Thyroid gland (tissue), 4 donors: ENCODE measurements at regions not wholly inside any gene's neighbourhood (a gene's known extent, or its start where the extent isn't known, plus 50 kb on each side); places are given as distances from the start of the nearest gene placed in this dataset.

Experiments used
- DNase-seq, 2 donors: peaks; one replicate each; pipeline ENCODE4 v3.0.0-alpha.2; 2019
- H3K27ac ChIP-seq, 3 donors: fragments of 200-600 bp; sonication (generic); 1 replicate in 2 of 3; 2 replicates in 1 of 3; pipeline ENCODE4 v1.5.1; 2016 to 2019; ENCODE audit warnings: mild to moderate bottlenecking in 1 of 3, moderate library complexity in 1 of 3
- H3K27me3 ChIP-seq: fragments of 200-600 bp; sonication (generic); one replicate; pipeline ENCODE4 v1.5.1; 2019
- H3K36me3 ChIP-seq, 2 donors: fragments of 200-600 bp; sonication (generic); one replicate each; pipeline ENCODE4 v1.5.1; 2016 to 2019
- H3K4me1 ChIP-seq, 2 donors: fragments of 200-600 bp; sonication (generic); one replicate each; pipeline ENCODE4 v1.5.1; 2017 to 2019
- H3K4me3 ChIP-seq, 3 donors: fragments of 200-600 bp; sonication (generic); replicated peaks in 1 of 3; 1 replicate in 2 of 3; 2 replicates in 1 of 3; pipeline ENCODE4 v1.5.1; 2016; ENCODE audit warnings: mild to moderate bottlenecking in 1 of 3
- H3K9me3 ChIP-seq: fragments of 200-600 bp; sonication (generic); one replicate; pipeline ENCODE4 v1.5.1; 2017
- POLR2A ChIP-seq, 2 donors: fragments of 450-650 bp; IDR thresholded peaks; one replicate each; pipeline ENCODE4 v1.6.1; 2017; ENCODE audit warnings: antibody characterized with exemption in 2 of 2, mild to moderate bottlenecking in 2 of 2, moderate library complexity in 1 of 2
- WGBS, 2 donors: methylation state at CpG; one replicate each; pipeline ENCODE4 v1.1.5; 2017; 5-methylcytosine and 5-hydroxymethylcytosine counted together
- intact Hi-C: fragments of 100-400 bp; cut with DNase I; formaldehyde crosslinking; loops from one replicate; pipeline ENCODE4 v1.15.1; 2023
- TF ChIP-seq, protein P1 (sequence below), 6 experiments: fragments of 200-600 bp in 3 of 6; fragments of 450-650 bp in 3 of 6; sonication (generic) in 3 of 6; IDR thresholded peaks; one replicate each; pipeline ENCODE4 v1.5.1; 2016 to 2019; ENCODE audit warnings: antibody characterized with exemption in 6 of 6, mild to moderate bottlenecking in 2 of 6, inconsistent platforms in 1 of 6, moderate library complexity in 1 of 6

DNA sequence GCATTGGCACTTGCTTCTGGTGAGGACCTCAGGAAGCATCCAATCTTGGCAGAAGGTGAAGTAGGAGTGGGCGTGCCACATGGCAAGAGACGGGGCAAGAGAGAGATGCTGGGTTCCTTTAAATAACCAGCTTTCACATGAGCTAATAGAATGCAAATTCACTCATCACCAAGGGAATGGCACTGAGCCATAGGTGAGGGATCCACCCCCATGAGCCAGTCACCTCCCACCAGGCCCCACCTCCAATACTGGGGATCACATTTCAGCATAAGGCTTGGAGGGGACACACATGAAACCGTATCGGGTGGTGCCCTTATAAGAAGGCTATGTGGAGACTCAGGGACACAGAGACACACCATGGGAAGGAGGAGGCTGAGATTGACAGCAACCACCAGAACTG is 140.0 kb upstream of the MSX1 start:
- no peaks in the 10 kb centered on the region for H3K36me3 ChIP-seq
- H3K4me1 ChIP-seq = no peaks in the 10 kb centered on the region
- no peaks in the 10 kb centered on the region for H3K27me3 ChIP-seq
- no peaks in the 10 kb centered on the region for H3K9me3 ChIP-seq
- TF ChIP-seq, protein P1, sequence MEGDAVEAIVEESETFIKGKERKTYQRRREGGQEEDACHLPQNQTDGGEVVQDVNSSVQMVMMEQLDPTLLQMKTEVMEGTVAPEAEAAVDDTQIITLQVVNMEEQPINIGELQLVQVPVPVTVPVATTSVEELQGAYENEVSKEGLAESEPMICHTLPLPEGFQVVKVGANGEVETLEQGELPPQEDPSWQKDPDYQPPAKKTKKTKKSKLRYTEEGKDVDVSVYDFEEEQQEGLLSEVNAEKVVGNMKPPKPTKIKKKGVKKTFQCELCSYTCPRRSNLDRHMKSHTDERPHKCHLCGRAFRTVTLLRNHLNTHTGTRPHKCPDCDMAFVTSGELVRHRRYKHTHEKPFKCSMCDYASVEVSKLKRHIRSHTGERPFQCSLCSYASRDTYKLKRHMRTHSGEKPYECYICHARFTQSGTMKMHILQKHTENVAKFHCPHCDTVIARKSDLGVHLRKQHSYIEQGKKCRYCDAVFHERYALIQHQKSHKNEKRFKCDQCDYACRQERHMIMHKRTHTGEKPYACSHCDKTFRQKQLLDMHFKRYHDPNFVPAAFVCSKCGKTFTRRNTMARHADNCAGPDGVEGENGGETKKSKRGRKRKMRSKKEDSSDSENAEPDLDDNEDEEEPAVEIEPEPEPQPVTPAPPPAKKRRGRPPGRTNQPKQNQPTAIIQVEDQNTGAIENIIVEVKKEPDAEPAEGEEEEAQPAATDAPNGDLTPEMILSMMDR (IDR thresholded peaks at IDR 0.05) = no peak
- TF ChIP-seq POLR2A (IDR thresholded peaks at IDR 0.05) = no peak
- no peak overlapping the region for H3K4me3 ChIP-seq
- 65 to 81% methylated on average over 4 of the region's 4 CpGs for WGBS, 2 donors
- no peak overlapping the region for H3K27ac ChIP-seq
- intact Hi-C loops = no loop called here
- no peak for DNase-seq

DNA sequence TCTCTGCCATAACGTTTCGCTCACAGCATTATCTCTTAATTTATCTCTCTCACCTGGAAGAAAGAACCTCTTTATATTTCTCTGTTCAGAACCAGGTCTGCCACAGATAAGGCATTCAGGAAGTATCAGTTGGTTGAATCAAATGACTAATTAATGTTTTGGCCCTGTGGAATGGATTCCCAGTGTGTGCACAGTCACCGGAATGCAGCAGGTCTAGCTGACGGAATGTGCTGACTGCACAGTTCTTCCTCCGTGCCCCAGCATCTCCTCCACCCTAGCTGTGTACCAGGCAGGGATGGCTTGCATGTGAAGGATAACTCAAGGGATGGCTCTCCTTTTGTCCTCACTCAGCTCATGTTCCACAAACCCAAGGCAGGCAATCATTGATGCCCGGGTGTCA is 141.8 kb upstream of the MSX1 start:
- Histone ChIP-seq H3K9me3 (no peaks in the 10 kb centered on the region), H3K4me3 (no peak overlapping the region), H3K27me3 (no peaks in the 10 kb centered on the region), H3K4me1 (no peaks in the 10 kb centered on the region), H3K27ac (no peak overlapping the region), H3K36me3 (no peaks in the 10 kb centered on the region)
- intact Hi-C loops = no loop called here
- WGBS, 2 donors = 79 to 84% methylated on average over 6 of the region's 6 CpGs
- no peak for DNase-seq
- TF ChIP-seq, protein P1 (IDR thresholded peaks at IDR 0.05) = no peak
- no peak for TF ChIP-seq POLR2A (IDR thresholded peaks at IDR 0.05)

DNA sequence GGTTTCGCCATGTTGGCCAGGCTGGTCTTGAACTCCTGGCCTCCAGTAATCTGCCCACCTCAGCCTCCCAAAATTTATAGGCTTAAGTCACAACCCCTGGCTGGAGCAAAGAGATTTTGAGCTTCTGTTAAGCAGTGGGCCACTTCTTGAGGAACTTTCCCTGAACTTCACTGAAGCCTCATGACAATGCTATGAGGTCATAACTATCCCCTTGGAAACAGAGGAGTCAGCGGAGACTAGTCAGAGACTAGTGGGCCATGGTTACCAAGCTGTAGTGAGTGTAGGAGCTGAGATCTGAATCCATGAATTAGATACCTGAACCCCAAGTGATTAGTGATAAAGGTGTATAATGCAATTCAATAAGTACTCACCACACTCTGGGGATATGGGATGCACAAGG is 145.1 kb upstream of the MSX1 start:
- no peaks in the 10 kb centered on the region for H3K4me1 ChIP-seq
- H3K27me3 ChIP-seq = no peaks in the 10 kb centered on the region
- intact Hi-C loops = no loop called here
- no peak overlapping the region for H3K27ac ChIP-seq
- no peaks in the 10 kb centered on the region for H3K9me3 ChIP-seq
- H3K36me3 ChIP-seq = no peaks in the 10 kb centered on the region
- no peak for TF ChIP-seq POLR2A (IDR thresholded peaks at IDR 0.05)
- TF ChIP-seq, protein P1 (IDR thresholded peaks at IDR 0.05) = no peak
- 94 to 100% methylated on average over 2 of the region's 2 CpGs for WGBS, 2 donors
- DNase-seq = no peak
- no peak overlapping the region for H3K4me3 ChIP-seq

DNA sequence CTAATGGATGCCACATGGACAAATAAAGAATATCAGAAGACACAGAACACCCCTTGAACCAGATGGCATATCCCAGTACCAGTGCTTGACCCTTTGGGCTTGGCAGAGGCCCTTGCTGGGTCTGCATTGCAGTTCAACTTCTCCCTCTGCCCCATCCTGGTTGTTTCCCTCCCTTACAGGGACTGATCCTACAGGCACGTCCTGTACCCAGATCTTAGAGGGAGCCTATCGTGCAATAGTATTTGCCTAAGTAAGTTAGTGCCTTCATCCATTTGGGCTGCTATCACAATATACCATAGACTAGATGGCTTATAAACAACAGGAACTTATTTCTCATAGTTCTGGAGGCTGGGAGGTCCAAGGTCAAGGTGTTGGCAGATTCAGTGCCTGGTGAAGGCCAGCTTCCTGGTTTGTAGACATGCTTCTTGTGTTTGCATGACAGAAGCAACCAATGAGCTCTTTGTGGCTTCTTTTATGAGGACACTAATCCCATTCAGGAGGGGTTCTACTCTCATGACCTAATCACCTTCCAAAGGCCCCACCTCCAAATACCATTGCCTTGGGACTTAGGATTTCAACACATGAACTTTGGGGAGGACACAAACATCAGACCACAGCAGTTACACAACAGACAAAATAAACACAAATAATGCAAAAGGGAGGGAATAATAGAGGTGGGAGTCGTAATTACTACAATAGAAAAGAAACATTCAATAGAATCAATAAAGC is 146.5 kb upstream of the MSX1 start:
- Histone ChIP-seq H3K27ac (no peak overlapping the region), H3K9me3 (no peaks in the 10 kb centered on the region), H3K27me3 (no peaks in the 10 kb centered on the region), H3K4me1 (no peaks in the 10 kb centered on the region), H3K4me3 (no peak overlapping the region), H3K36me3 (no peaks in the 10 kb centered on the region)
- 99 to 100% methylated on average over 3 of the region's 3 CpGs for WGBS, 2 donors
- intact Hi-C loops = no loop called here
- DNase-seq = no peak
- TF ChIP-seq POLR2A (IDR thresholded peaks at IDR 0.05) = no peak
- TF ChIP-seq, protein P1 (IDR thresholded peaks at IDR 0.05) = no peak

DNA sequence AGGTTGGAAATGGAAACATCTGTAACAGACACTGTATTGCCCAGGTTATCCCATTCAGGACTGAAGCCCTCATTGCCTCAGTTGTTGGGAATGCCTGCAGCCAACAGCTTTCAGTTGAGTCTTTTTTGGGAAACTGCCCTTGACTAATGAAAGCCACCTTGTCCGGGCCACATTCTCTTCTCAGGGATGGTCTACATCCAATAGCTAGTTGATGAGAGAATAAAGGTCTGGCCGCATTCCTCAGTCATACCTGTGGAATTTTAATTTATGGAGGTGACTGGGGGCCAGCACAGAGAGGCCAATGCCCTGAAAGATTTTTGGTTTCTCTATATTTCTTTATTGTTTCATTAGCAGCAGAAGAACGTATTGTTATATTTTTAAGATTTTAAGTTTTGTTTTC is 147.6 kb upstream of the MSX1 start:
- WGBS, 2 donors = 91 to 100% methylated on average over 3 of the region's 3 CpGs
- Histone ChIP-seq H3K4me3 (no peak overlapping the region), H3K9me3 (no peaks in the 10 kb centered on the region), H3K36me3 (no peaks in the 10 kb centered on the region), H3K4me1 (no peaks in the 10 kb centered on the region), H3K27ac (no peak overlapping the region), H3K27me3 (no peaks in the 10 kb centered on the region)
- DNase-seq = no peak
- intact Hi-C loops = no loop called here
- TF ChIP-seq POLR2A (IDR thresholded peaks at IDR 0.05) = no peak
- TF ChIP-seq, protein P1 (IDR thresholded peaks at IDR 0.05) = no peak
